NB4 (cell line): ENCODE measurements at regions not wholly inside any gene's neighbourhood (a gene's known extent, or its start where the extent isn't known, plus 50 kb on each side); places are given as distances from the start of the nearest gene placed in this dataset.
A peak's percentile ranks its signal among the peaks of the same experiment; 100 is the strongest.

ENCODE experiments used
- DNase-seq: peaks from one replicate; pipeline ENCODE4 v3.0.0; 2010; ENCODE audit warnings: low read depth
- H3K4me3 ChIP-seq: one replicate; pipeline ENCODE4 v1.5.1; 2011; ENCODE audit warnings: mild to moderate bottlenecking, low read depth, low read length, moderate library complexity
- CTCF ChIP-seq: IDR thresholded peaks from one replicate; pipeline ENCODE4 v1.5.1; 2012; ENCODE audit warnings: low read depth, low read length
- MAX ChIP-seq: IDR thresholded peaks from 2 replicates; pipeline ENCODE4 v1.6.1; 2011; ENCODE audit warnings: low read depth, low read length
- MYC ChIP-seq: IDR thresholded peaks from 2 replicates; pipeline ENCODE4 v1.6.1; 2011; ENCODE audit warnings: low read depth, low read length
- POLR2A ChIP-seq: IDR thresholded peaks from 2 replicates; pipeline ENCODE4 v1.6.1; 2011; ENCODE audit warnings: mild to moderate bottlenecking; ENCODE audit not compliant: insufficient read length; ENCODE audit errors: extremely low read depth

GRCh38 chr10:78248651-78249464 lies 215.2 kb downstream of the RPS24 start:
- no peak for DNase-seq
- TF ChIP-seq MYC (no peak), MAX (no peak), CTCF (no peak), POLR2A (no peak)
- no peak overlapping the region for H3K4me3 ChIP-seq

- DNase-seq: no peak
- TF ChIP-seq MAX: no peak
- no peak for TF ChIP-seq CTCF
- no peak overlapping the region for H3K4me3 ChIP-seq
These were observed 216.0 kb downstream of the RPS24 start for GRCh38 chr10:78249690-78250089.

GRCh38 chr10:78250313-78251015 lies 216.8 kb downstream of the RPS24 start:
- TF ChIP-seq MYC (peak; percentile 41; the same call in 1 of the 2 replicates), CTCF (no peak), POLR2A (no peak), MAX (peak; percentile 65)
- H3K4me3 ChIP-seq: peak overlapping the region; percentile 12
- DNase-seq: peak; percentile 96

GRCh38 chr10:78251016-78251385 lies 217.3 kb downstream of the RPS24 start:
- TF ChIP-seq POLR2A (no peak), MYC (no peak), CTCF (no peak)
- DNase-seq: no peak
- H3K4me3 ChIP-seq: no peak overlapping the region

- no peak for DNase-seq
- no peak overlapping the region for H3K4me3 ChIP-seq
These were observed 218.6 kb downstream of the RPS24 start for GRCh38 chr10:78252286-78252685.

More at GRCh38 chr10:78252286-78252685, 218.6 kb downstream of the RPS24 start:
- TF ChIP-seq CTCF (no peak), POLR2A (no peak), MYC (no peak), MAX (no peak)
